ENCODE measurements at regions not wholly inside any gene's neighbourhood (a gene's known extent, or its start where the extent isn't known, plus 50 kb on each side); places are given as distances from the start of the nearest gene placed in this dataset.

DNA sequence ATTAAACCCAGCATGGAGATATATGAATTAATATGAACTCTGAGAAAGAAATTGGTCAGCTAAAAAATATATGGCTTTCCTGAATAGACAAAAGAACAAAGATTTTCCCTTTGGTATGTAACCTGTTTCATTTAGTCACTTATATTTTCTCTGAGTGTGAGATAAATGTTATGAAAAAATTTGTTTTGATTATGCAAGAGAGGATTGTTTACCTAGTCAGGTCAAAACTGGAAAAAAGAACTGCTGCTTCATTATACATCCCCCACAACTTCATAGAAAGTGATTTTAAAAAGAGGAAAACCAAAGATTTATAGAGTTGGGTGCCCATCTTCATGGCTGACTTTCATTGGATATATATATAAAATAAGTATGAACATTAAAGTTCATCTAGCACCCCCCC, 242.2 kb upstream of the FN1 start (continued):
- TF ChIP-seq KLF9 (CRISPR knock-in tag; IDR thresholded peaks at IDR 0.05; ENCODE audit: low read depth) (no peak), TEAD2 (CRISPR knock-in tag; IDR thresholded peaks at IDR 0.05) (no peak), KLF11 (CRISPR knock-in tag; IDR thresholded peaks at IDR 0.05) (no peak), ZNF678 (CRISPR knock-in tag; IDR thresholded peaks at IDR 0.05) (no peak), CCDC6 (CRISPR knock-in tag; IDR thresholded peaks at IDR 0.05) (no peak), SOX5 (CRISPR knock-in tag; IDR thresholded peaks at IDR 0.05; ENCODE audit: borderline replicate concordance) (0 out of 2 replicates have a peak, but pooled peaks have one; percentile 13), FOXA3 (CRISPR knock-in tag; IDR thresholded peaks at IDR 0.05) (peak; percentile 62; the same call in 1 of the 2 replicates), PTBP1 (IDR thresholded peaks at IDR 0.05; ENCODE audit: low read depth, low read length, poor library complexity, severe bottlenecking) (no peak), RFX5 (IDR thresholded peaks at IDR 0.05; ENCODE audit: low read depth, low read length) (no peak), RXRB (CRISPR knock-in tag; IDR thresholded peaks at IDR 0.05; ENCODE audit: borderline replicate concordance) (0 out of 2 replicates have a peak, but pooled peaks have one; percentile 38), ZNF430 (CRISPR knock-in tag; IDR thresholded peaks at IDR 0.05) (no peak), CEBPB (IDR thresholded peaks at IDR 0.05; ENCODE audit: borderline replicate concordance, low read depth, low read length) (peak; percentile 62; the same call in 1 of the 2 replicates), ZSCAN30 (CRISPR knock-in tag; IDR thresholded peaks at IDR 0.05) (no peak), GATAD2A (CRISPR knock-in tag; IDR thresholded peaks at IDR 0.05) (peak; percentile 41; the same call in 1 of the 2 replicates), CEBPG (CRISPR knock-in tag; IDR thresholded peaks at IDR 0.05) (peak; percentile 75), ELF3 (CRISPR knock-in tag; IDR thresholded peaks at IDR 0.05) (0 out of 2 replicates have a peak, but pooled peaks have one; percentile 23), ZNF589 (CRISPR knock-in tag; conservative IDR thresholded peaks at IDR 0.05) (no peak)
- TF ChIP-seq, protein P1, sequence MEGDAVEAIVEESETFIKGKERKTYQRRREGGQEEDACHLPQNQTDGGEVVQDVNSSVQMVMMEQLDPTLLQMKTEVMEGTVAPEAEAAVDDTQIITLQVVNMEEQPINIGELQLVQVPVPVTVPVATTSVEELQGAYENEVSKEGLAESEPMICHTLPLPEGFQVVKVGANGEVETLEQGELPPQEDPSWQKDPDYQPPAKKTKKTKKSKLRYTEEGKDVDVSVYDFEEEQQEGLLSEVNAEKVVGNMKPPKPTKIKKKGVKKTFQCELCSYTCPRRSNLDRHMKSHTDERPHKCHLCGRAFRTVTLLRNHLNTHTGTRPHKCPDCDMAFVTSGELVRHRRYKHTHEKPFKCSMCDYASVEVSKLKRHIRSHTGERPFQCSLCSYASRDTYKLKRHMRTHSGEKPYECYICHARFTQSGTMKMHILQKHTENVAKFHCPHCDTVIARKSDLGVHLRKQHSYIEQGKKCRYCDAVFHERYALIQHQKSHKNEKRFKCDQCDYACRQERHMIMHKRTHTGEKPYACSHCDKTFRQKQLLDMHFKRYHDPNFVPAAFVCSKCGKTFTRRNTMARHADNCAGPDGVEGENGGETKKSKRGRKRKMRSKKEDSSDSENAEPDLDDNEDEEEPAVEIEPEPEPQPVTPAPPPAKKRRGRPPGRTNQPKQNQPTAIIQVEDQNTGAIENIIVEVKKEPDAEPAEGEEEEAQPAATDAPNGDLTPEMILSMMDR (CRISPR knock-in tag; IDR thresholded peaks at IDR 0.05) = no peak
- TF ChIP-seq, protein P2, sequence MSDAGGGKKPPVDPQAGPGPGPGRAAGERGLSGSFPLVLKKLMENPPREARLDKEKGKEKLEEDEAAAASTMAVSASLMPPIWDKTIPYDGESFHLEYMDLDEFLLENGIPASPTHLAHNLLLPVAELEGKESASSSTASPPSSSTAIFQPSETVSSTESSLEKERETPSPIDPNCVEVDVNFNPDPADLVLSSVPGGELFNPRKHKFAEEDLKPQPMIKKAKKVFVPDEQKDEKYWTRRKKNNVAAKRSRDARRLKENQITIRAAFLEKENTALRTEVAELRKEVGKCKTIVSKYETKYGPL (CRISPR knock-in tag; IDR thresholded peaks at IDR 0.05) = peak; percentile 18; the same call in 1 of the 2 replicates
- TF ChIP-seq, protein P3, sequence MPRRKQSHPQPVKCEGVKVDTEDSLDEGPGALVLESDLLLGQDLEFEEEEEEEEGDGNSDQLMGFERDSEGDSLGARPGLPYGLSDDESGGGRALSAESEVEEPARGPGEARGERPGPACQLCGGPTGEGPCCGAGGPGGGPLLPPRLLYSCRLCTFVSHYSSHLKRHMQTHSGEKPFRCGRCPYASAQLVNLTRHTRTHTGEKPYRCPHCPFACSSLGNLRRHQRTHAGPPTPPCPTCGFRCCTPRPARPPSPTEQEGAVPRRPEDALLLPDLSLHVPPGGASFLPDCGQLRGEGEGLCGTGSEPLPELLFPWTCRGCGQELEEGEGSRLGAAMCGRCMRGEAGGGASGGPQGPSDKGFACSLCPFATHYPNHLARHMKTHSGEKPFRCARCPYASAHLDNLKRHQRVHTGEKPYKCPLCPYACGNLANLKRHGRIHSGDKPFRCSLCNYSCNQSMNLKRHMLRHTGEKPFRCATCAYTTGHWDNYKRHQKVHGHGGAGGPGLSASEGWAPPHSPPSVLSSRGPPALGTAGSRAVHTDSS (CRISPR knock-in tag; conservative IDR thresholded peaks at IDR 0.05) = no peak
- TF ChIP-seq, protein P4, sequence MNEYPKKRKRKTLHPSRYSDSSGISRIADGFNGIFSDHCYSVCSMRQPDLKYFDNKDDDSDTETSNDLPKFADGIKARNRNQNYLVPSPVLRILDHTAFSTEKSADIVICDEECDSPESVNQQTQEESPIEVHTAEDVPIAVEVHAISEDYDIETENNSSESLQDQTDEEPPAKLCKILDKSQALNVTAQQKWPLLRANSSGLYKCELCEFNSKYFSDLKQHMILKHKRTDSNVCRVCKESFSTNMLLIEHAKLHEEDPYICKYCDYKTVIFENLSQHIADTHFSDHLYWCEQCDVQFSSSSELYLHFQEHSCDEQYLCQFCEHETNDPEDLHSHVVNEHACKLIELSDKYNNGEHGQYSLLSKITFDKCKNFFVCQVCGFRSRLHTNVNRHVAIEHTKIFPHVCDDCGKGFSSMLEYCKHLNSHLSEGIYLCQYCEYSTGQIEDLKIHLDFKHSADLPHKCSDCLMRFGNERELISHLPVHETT (CRISPR knock-in tag; conservative IDR thresholded peaks at IDR 0.05) = no peak
- TF ChIP-seq, protein P5, sequence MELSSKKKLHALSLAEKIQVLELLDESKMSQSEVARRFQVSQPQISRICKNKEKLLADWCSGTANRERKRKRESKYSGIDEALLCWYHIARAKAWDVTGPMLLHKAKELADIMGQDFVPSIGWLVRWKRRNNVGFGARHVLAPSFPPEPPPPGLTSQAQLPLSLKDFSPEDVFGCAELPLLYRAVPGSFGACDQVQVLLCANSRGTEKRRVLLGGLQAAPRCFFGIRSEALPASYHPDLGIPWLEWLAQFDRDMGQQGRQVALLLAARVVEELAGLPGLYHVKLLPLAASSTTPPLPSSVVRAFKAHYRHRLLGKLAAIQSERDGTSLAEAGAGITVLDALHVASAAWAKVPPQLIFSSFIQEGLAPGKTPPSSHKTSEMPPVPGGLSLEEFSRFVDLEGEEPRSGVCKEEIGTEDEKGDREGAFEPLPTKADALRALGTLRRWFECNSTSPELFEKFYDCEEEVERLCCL (CRISPR knock-in tag; IDR thresholded peaks at IDR 0.05; ENCODE audit: borderline replicate concordance) = no peak
- TF ChIP-seq, protein P6, sequence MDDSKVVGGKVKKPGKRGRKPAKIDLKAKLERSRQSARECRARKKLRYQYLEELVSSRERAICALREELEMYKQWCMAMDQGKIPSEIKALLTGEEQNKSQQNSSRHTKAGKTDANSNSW (CRISPR knock-in tag; IDR thresholded peaks at IDR 0.05; ENCODE audit: borderline replicate concordance) = no peak

Measured in HepG2 (cell line).